Peyer's patch (tissue), 4 donors: ENCODE measurements at regions not wholly inside any gene's neighbourhood (a gene's known extent, or its start where the extent isn't known, plus 50 kb on each side); places are given as distances from the start of the nearest gene placed in this dataset.

ENCODE experiments used
- DNase-seq, 3 donors: peaks; one replicate each; pipeline ENCODE4 v3.0.0-alpha.2; 2017 to 2019
- H3K27ac ChIP-seq, 4 donors: fragments of 200-600 bp; sonication (generic); one replicate each; pipeline ENCODE4 v1.5.1; 2016 to 2019
- H3K27me3 ChIP-seq, 2 donors: fragments of 200-600 bp; sonication (generic); one replicate each; pipeline ENCODE4 v1.5.1; 2019
- H3K36me3 ChIP-seq, 3 donors: fragments of 200-600 bp; sonication (generic); one replicate each; pipeline ENCODE4 v1.5.1; 2016 to 2019
- H3K4me1 ChIP-seq, 4 donors: fragments of 200-600 bp; sonication (generic); one replicate each; pipeline ENCODE4 v1.5.1; 2016 to 2019
- H3K4me3 ChIP-seq, 4 donors: fragments of 200-600 bp; sonication (generic); 1 replicate in 3 of 4; 2 replicates in 1 of 4; pipeline ENCODE4 v1.5.1; 2016 to 2019; ENCODE audit warnings: mild to moderate bottlenecking in 1 of 4
- H3K9me3 ChIP-seq, 4 donors: fragments of 200-600 bp; sonication (generic); one replicate each; pipeline ENCODE4 v1.5.1; 2016 to 2019; ENCODE audit warnings: mild to moderate bottlenecking in 1 of 4
- POLR2A ChIP-seq, 2 donors: fragments of 450-650 bp; IDR thresholded peaks; one replicate each; pipeline ENCODE4 v1.5.1; 2017; ENCODE audit warnings: antibody characterized with exemption in 2 of 2, mild to moderate bottlenecking in 2 of 2, moderate library complexity in 2 of 2
- TF ChIP-seq, protein P1 (sequence below), 6 experiments: fragments of 450-650 bp in 4 of 6; fragments of 200-600 bp in 2 of 6; sonication (generic) in 1 of 6; IDR thresholded peaks; one replicate each; pipeline ENCODE4 v1.5.1; 2017 to 2019; ENCODE audit warnings: antibody characterized with exemption in 6 of 6, mild to moderate bottlenecking in 3 of 6, moderate library complexity in 1 of 6

DNA sequence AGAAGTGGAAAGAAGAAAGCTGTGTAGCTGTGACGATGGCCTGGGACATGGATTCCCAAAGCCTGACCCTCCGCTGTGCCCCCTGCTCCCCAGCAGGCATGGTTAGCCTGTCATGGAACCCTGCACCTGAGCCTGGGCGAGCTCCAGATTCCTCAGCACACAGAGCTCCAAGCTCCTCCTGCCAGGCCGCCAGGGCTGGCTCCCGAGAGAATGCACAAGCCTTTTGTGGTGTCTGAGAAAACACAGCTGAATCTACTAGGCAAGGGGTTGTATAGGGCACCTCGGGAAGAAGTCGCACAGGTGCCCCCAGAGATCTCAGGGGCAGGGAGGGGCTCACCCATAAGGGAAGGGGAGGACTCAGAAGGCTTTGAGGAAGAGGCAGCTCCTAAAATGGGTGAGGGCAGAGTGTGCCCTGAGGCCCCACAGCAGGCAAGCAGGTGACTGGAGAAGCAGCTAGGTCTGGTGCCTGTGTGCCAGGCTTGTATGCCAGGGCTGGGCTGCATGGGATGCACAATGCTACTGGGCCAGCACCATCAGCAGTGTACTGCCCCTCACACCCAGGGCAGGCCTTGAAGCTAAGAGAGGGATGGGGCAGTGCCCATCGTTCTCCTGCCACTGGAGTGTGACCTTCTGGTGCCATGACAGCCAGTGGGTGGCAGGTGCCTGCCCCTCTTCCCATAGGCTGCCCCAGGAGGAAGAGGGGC is 64.3 kb upstream of the CD93 start:
- peak in 1 of 3 donors; percentile 36 for DNase-seq
- no peaks in the 10 kb centered on the region for H3K27me3 ChIP-seq
- no peak overlapping the region for H3K4me3 ChIP-seq
- TF ChIP-seq, protein P1, sequence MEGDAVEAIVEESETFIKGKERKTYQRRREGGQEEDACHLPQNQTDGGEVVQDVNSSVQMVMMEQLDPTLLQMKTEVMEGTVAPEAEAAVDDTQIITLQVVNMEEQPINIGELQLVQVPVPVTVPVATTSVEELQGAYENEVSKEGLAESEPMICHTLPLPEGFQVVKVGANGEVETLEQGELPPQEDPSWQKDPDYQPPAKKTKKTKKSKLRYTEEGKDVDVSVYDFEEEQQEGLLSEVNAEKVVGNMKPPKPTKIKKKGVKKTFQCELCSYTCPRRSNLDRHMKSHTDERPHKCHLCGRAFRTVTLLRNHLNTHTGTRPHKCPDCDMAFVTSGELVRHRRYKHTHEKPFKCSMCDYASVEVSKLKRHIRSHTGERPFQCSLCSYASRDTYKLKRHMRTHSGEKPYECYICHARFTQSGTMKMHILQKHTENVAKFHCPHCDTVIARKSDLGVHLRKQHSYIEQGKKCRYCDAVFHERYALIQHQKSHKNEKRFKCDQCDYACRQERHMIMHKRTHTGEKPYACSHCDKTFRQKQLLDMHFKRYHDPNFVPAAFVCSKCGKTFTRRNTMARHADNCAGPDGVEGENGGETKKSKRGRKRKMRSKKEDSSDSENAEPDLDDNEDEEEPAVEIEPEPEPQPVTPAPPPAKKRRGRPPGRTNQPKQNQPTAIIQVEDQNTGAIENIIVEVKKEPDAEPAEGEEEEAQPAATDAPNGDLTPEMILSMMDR (IDR thresholded peaks at IDR 0.05): no peak
- no peak for TF ChIP-seq POLR2A (IDR thresholded peaks at IDR 0.05)
- H3K9me3 ChIP-seq: no peaks in the 10 kb centered on the region
- H3K4me1 ChIP-seq: peaks cover 0 to 3% (median 0%) of the 10 kb centered on the region in 4 donors
- no peaks in the 10 kb centered on the region for H3K36me3 ChIP-seq
- no peak overlapping the region for H3K27ac ChIP-seq

DNA sequence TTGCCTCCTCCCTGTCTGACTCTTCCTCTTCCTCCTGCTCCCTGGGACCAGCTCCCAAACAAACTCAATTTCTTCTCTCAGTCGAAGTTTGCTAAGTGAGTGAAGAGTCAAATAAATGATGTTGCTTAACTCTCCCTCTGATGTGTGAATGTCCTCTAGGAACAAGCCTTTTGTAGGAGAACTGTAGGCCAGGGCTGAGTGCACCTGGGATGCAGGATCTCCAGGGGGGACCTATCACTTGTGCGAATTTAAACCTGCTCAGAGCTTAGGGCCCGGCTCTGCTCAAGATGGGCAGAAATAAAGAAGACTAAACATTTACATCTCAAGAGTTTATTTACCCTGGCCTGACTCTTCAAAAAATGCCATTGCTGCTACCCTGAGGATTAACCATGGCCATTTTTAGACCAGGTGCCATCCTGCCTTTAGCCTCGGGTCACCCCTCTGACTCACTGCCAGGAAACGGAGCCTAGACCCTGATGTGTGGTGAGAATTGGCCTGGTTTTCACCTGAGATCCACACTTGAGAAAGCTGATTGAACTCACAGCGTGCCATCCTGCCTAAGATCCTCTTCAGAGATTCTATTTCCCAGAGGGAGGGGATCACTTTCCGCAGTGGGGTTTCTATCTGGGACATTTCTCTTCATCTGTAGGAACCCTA is 63.6 kb upstream of the CD93 start:
- Histone ChIP-seq H3K4me3 (no peak overlapping the region), H3K27me3 (no peaks in the 10 kb centered on the region), H3K36me3 (no peaks in the 10 kb centered on the region), H3K4me1 (peaks cover 0 to 3% (median 0%) of the 10 kb centered on the region in 4 donors), H3K9me3 (no peaks in the 10 kb centered on the region), H3K27ac (no peak overlapping the region)
- TF ChIP-seq, protein P1 (IDR thresholded peaks at IDR 0.05): no peak
- TF ChIP-seq POLR2A (IDR thresholded peaks at IDR 0.05): no peak
- peak in 1 of 3 donors; percentile 9 for DNase-seq

DNA sequence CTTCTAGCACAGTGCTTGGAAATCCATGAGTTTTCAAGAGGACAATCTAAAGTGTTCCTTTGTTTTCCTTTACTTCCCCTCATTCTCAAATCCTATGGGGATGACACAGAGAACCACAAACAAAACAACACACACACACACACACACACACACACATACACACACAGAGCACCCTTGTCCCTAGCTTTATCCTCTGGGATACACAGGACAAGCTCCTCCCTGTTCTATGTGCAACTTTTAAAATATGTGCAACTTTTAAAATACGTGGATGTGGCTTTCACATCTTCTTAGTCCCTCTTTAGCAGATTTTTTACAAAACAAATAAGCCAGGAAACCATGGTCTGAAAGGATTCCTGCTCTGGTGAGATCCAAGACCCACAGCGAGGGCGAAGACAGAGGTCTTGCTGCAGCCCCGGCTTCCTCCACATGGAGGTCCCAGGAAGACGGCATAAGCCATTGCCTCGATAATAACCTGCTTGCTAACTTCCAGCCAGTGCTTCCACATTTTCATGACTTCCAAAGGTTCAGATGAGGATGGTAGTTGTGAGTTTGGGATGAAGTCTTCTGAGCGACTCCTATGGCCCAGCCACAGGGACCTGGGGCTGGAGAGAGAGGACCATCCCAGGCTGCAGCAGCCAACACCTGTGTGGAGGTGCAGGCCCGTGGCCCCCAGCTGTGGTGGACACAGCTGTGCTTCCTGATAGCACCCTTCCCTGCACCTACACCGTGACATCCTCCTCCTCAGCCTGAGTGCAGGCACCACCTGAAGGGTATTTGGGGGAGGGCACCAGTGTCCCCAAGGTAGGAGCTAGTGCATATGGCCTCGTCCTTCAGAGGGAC is 62.8 kb upstream of the CD93 start:
- TF ChIP-seq, protein P1 (IDR thresholded peaks at IDR 0.05): no peak
- TF ChIP-seq POLR2A (IDR thresholded peaks at IDR 0.05): no peak
- H3K4me3 ChIP-seq: no peak overlapping the region
- peak in 1 of 3 donors; percentile 22 for DNase-seq
- no peaks in the 10 kb centered on the region for H3K9me3 ChIP-seq
- no peaks in the 10 kb centered on the region for H3K27me3 ChIP-seq
- H3K36me3 ChIP-seq: no peaks in the 10 kb centered on the region
- peaks cover 0 to 3% (median 0%) of the 10 kb centered on the region in 4 donors for H3K4me1 ChIP-seq
- H3K27ac ChIP-seq: peak overlapping the region in 2 of 4 donors; percentile 76 to 88

DNA sequence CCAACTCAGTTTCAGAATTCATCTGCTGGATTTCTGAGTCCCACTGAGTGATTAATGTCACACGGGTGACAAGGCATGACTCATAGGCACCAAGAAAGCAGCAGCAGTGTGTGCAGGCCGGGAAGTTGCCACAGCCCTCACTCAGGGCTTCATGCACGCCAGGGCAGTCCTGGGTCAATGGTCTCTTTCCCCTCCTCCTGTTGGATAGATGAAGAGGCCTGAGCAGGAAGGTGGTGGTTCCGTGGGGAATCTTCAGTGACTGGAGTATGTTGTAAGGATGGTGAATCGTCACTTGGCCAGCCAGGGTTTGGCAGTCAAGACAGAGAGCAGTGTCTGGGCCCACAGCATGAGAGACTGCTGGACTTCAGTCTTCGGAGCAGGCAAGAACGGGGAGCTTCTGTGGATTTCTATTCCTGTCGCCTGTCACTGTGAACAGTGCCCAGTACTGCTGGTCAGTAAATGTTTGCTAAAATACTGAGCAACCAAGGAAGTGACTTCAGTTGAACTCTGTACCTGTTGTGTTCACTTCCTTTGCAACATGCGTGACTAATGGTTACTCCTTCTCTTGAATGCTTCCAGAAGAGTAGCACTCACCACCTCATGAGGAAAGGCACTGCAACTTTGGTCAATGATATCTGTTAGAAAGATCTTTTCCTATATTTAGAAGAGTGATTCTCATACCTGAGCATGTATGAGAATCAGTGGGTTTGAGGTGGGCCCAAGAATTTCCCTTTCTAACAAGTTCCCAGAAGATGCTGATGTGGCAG is 62.0 kb upstream of the CD93 start:
- peak in 2 of 3 donors; percentile 56 to 75 for DNase-seq
- TF ChIP-seq, protein P1 (IDR thresholded peaks at IDR 0.05): no peak
- TF ChIP-seq POLR2A (IDR thresholded peaks at IDR 0.05): no peak
- H3K27me3 ChIP-seq: no peaks in the 10 kb centered on the region
- H3K36me3 ChIP-seq: no peaks in the 10 kb centered on the region
- peak overlapping the region in 3 of 4 donors; percentile 32 to 88 (median 76) for H3K27ac ChIP-seq
- H3K9me3 ChIP-seq: no peaks in the 10 kb centered on the region
- peaks cover 0 to 3% (median 0%) of the 10 kb centered on the region in 4 donors for H3K4me1 ChIP-seq
- no peak overlapping the region for H3K4me3 ChIP-seq

DNA sequence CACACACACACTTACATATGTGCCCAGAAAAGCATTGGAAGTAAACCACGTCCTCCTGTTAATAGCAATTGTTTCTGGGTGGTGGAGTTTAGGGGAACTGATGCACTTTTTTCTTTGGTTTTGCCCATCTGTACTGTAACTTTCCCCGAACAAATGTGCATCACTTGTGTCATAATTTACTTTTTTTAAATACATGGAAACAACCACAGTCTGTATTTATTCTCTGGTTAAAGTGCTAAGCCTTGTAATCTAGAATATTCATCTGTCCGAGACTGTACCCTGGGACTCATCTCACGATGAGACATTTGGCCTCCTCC is 61.5 kb upstream of the CD93 start:
- H3K27ac ChIP-seq: peak overlapping the region in 2 of 4 donors; percentile 76 to 88

More for the DNA sequence above, 61.5 kb upstream of the CD93 start:
- Histone ChIP-seq H3K4me1 (peaks cover 0 to 3% (median 1%) of the 10 kb centered on the region in 4 donors), H3K4me3 (no peak overlapping the region), H3K9me3 (no peaks in the 10 kb centered on the region), H3K36me3 (no peaks in the 10 kb centered on the region), H3K27me3 (no peaks in the 10 kb centered on the region)
- TF ChIP-seq, protein P1 (IDR thresholded peaks at IDR 0.05): no peak
- TF ChIP-seq POLR2A (IDR thresholded peaks at IDR 0.05): no peak
- peak in 1 of 3 donors; percentile 22 for DNase-seq
